Psoas muscle (tissue), 7 donors: ENCODE measurements at regions not wholly inside any gene's neighbourhood (a gene's known extent, or its start where the extent isn't known, plus 50 kb on each side); places are given as distances from the start of the nearest gene placed in this dataset.
A peak's percentile ranks its signal among the peaks of the same experiment; 100 is the strongest.

Experiments used
- ATAC-seq, 4 donors: fragments of 200-7000 bp; cut with Tn5 transposase; one replicate each; pipeline ENCODE4 v1.9.1; 2020; ENCODE audit warnings: moderate library complexity in 3 of 4, mild to moderate bottlenecking in 2 of 4
- DNase-seq, 2 donors: peaks; one replicate each; pipeline ENCODE4 v3.0.0-alpha.2; 2020
- H3K27ac ChIP-seq: fragments of 200-600 bp; one replicate; pipeline ENCODE4 v1.8.0; 2022
- H3K27me3 ChIP-seq, 3 donors: fragments of 200-600 bp in 1 of 3; one replicate each; pipeline versions ENCODE4 v1.6.1 to v1.8.0; 2013 to 2022; ENCODE audit warnings: low read length in 2 of 3, mild to moderate bottlenecking in 2 of 3, moderate library complexity in 1 of 3; ENCODE audit not compliant: insufficient read depth in 3 of 3
- H3K36me3 ChIP-seq, 2 donors: fragments of 200-600 bp in 1 of 2; one replicate each; pipeline versions ENCODE4 v1.6.1 to v1.8.0; 2013 to 2022; ENCODE audit warnings: low read depth in 1 of 2, mild to moderate bottlenecking in 1 of 2, moderate library complexity in 1 of 2; ENCODE audit not compliant: insufficient read depth in 1 of 2
- H3K4me1 ChIP-seq: fragments of 200-600 bp; one replicate; pipeline ENCODE4 v1.8.0; 2022
- H3K4me3 ChIP-seq: fragments of 200-600 bp; one replicate; pipeline ENCODE4 v1.8.0; 2022; ENCODE audit warnings: mild to moderate bottlenecking
- H3K9me3 ChIP-seq: fragments of 200-600 bp; one replicate; pipeline ENCODE4 v1.8.0; 2022
- WGBS, 3 donors: extraction: QIAGEN DNeasy Blood & Tissue Kit; methylation state at CpG; one replicate each; pipeline versions ENCODE4 v1.1.6 to v1.1.7; 2013; 5-methylcytosine and 5-hydroxymethylcytosine counted together
- intact Hi-C, 2 donors: fragments of 100-400 bp; cut with DNase I; formaldehyde crosslinking; loops; one replicate each; pipeline versions ENCODE4 v1.11.0 to v1.14.2; 2022
- TF ChIP-seq, protein P1 (sequence below): fragments of 200-600 bp; IDR thresholded peaks from one replicate; pipeline ENCODE4 v1.8.0; 2022; ENCODE audit warnings: antibody characterized with exemption
- donor health status: healthy with polysubstance abuse.
- donor health status: DM: no; HTN: no; CAD: no; lungs with moderate emphysema.
- donor health status: Bipolar disorder and iron deficiency.
- donor health status: healthy.
- donor health status: DM: yes; HTN: yes; CAD: no.
- donor health status: DM: no; HTN: no; CAD: no.
- donor health status: DM: yes; HTN: yes; CAD: no.

DNA sequence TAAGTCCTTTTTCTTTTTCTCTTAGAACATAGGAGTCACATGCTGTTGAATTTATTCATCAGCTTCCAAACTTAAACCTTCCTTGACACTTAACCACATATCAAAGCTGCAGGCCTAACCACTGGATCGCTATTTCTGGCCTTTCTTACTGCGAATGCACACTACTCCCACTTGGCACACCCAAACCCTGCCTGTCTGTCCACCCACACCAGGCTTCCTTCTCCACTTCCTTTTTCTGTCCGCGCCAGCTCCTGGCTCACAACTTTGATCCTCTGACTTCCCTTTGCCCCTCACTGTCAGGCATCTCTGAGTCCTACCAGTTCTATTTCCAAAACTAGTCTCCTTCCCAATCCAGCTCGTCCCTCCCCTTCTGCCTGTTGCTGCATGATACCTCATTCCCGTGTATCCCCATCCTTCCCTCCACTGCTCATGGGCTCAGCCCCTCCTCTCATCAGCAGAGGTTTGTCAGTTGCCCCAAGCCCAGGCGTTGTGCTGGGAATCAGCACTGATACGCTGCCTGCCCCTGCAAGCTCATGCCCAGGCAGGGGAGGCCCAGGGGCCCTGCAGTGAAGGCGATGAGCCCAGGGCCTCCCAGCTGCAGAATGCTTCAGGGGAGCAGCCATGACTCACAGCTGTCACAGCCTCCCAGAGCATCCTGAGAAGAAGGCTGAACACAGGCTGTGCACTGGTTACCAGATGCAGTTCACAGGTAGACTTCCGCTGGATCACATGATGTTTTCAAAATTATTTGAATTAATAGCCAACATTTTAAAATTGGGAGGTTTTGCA is 179.8 kb downstream of the KATNIP start:
- intact Hi-C loops, result no loop called here
- peaks cover 0 to 5% of the 10 kb centered on the region in 2 donors for H3K36me3 ChIP-seq

DNA sequence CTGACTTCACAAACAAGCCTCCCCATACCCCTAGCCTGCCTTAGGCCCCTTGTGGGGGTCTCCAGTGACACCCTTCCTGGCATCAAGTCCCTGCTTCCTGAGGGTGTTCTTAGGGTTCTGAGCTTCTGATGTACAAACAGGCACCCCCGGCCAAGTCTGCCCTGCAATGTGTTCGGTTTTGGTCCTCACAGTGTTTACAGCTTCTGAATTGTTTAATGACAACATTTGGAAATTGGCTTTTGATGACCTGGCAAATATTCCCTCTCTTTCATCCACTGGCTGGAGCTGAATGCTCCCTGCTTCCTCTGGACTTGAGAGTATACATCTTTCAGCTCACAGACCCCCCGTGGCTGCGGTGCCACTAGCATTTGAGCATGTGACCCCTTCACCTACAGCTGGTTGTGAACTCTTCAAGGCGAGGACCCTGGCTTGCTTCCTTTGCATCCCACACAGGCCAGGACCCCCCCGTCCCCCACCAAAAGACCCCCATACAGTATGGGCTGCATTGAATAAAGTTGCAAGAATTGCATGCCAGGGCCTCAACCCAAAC is 180.8 kb downstream of the KATNIP start:
- TF ChIP-seq, protein P1, sequence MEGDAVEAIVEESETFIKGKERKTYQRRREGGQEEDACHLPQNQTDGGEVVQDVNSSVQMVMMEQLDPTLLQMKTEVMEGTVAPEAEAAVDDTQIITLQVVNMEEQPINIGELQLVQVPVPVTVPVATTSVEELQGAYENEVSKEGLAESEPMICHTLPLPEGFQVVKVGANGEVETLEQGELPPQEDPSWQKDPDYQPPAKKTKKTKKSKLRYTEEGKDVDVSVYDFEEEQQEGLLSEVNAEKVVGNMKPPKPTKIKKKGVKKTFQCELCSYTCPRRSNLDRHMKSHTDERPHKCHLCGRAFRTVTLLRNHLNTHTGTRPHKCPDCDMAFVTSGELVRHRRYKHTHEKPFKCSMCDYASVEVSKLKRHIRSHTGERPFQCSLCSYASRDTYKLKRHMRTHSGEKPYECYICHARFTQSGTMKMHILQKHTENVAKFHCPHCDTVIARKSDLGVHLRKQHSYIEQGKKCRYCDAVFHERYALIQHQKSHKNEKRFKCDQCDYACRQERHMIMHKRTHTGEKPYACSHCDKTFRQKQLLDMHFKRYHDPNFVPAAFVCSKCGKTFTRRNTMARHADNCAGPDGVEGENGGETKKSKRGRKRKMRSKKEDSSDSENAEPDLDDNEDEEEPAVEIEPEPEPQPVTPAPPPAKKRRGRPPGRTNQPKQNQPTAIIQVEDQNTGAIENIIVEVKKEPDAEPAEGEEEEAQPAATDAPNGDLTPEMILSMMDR, result no peak
- H3K4me3 ChIP-seq, result no peak overlapping the region
- 85 to 92% (median 90%) methylated on average over 6 of the region's 6 CpGs for WGBS, 3 donors
- H3K9me3 ChIP-seq, result no peaks in the 10 kb centered on the region
- intact Hi-C loops, result no loop called here
- H3K4me1 ChIP-seq, result no peaks in the 10 kb centered on the region
- DNase-seq, result peak in 1 of 2 donors; percentile 38
- ATAC-seq, result no peak
- H3K27me3 ChIP-seq, result no peaks in the 10 kb centered on the region
- H3K36me3 ChIP-seq, result peaks cover 0 to 5% of the 10 kb centered on the region in 2 donors
- H3K27ac ChIP-seq, result no peak overlapping the region

More for the DNA sequence above, 179.8 kb downstream of the KATNIP start:
- peak; percentile 20 to 48 for DNase-seq
- Histone ChIP-seq H3K27ac (no peak overlapping the region), H3K4me1 (no peaks in the 10 kb centered on the region), H3K27me3 (no peaks in the 10 kb centered on the region), H3K9me3 (no peaks in the 10 kb centered on the region), H3K4me3 (no peak overlapping the region)
- TF ChIP-seq, protein P1, result no peak
- no peak for ATAC-seq
- WGBS, 3 donors, result 72 to 84% (median 74%) methylated on average over 10 of the region's 10 CpGs

DNA sequence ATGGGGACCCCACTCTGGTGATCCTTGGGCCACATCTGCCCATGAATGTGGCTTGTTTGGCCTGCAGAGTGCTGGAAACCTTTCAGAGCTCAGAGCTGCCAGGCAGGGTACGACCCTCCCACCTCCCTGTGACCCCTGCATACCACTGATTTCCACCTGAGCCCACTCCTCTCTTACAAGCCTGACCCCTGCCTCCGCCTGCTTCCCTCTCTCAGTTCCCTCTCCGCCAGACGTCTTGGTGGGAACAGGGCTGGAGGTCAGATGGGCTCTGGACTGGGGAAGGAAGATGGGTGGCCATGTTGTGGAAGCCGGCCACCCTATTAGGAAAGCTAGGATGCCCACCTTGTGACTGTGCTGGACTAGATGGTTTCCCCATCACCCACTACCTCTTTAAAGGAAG is 185.1 kb downstream of the KATNIP start:
- H3K4me3 ChIP-seq, result no peak overlapping the region
- 92 to 98% (median 97%) methylated on average over 5 of the region's 5 CpGs for WGBS, 3 donors
- H3K9me3 ChIP-seq, result no peaks in the 10 kb centered on the region
- no peak overlapping the region for H3K27ac ChIP-seq
- H3K27me3 ChIP-seq, result no peaks in the 10 kb centered on the region
- no peaks in the 10 kb centered on the region for H3K4me1 ChIP-seq
- TF ChIP-seq, protein P1, result no peak
- peaks cover 0 to under 1% of the 10 kb centered on the region in 2 donors for H3K36me3 ChIP-seq
- DNase-seq (peak in 1 of 2 donors; percentile 18), ATAC-seq (no peak)
- intact Hi-C loops, result no loop called here

DNA sequence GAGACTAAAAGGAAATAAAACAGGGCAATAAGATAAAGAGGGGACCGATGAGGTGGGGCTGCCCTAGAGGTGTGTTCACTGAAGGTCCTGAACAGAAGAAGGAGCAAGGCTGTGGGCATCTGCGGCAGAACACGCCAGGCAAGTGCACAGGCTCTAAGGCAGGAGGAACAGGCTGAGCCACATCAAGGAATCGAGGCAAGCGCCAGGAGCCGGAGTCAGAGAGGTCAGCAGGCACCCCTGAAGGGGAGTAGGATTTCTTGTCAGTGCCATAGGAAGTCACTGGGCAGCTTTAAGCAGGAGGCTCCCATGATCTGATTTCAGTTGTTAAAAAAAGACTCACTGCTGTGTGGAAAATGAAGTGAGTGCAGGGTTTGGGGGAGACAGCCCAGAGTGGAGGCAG is 186.5 kb downstream of the KATNIP start:
- Histone ChIP-seq H3K4me1 (no peaks in the 10 kb centered on the region), H3K27me3 (no peaks in the 10 kb centered on the region), H3K27ac (no peak overlapping the region), H3K9me3 (no peaks in the 10 kb centered on the region), H3K36me3 (peaks cover 0 to 14% of the 10 kb centered on the region in 2 donors), H3K4me3 (no peak overlapping the region)
- 63 to 93% (median 66%) methylated on average over 6 of the region's 6 CpGs for WGBS, 3 donors
- TF ChIP-seq, protein P1, result no peak
- intact Hi-C loops, result no loop called here
- DNase-seq (peak in 1 of 2 donors; percentile 42), ATAC-seq (no peak)
